SK-N-SH (cell line): ENCODE measurements at regions not wholly inside any gene's neighbourhood (a gene's known extent, or its start where the extent isn't known, plus 50 kb on each side); places are given as distances from the start of the nearest gene placed in this dataset.

Experiments
- CTCF ChIP-seq: fragments of 200-600 bp; sonication (generic); IDR thresholded peaks from 2 replicates; pipeline ENCODE4 v1.6.1; 2017; ENCODE audit warnings: antibody characterized with exemption, mild to moderate bottlenecking, moderate library complexity
- EP300 ChIP-seq, 2 experiments: IDR thresholded peaks; 2 replicates each; pipeline versions ENCODE4 v1.4.0 to v1.6.1; 2012; ENCODE audit warnings: borderline replicate concordance in 1 of 2, low read depth in 1 of 2, low read length in 1 of 2
- MXI1 ChIP-seq: IDR thresholded peaks from 2 replicates; pipeline ENCODE4 v1.6.1; 2012; ENCODE audit warnings: mild to moderate bottlenecking, low read depth, low read length, improper control_type of control experiment
- NFIC ChIP-seq: IDR thresholded peaks from 2 replicates; pipeline ENCODE4 v1.4.0; 2012; ENCODE audit warnings: borderline replicate concordance
- POLR2AphosphoS5 ChIP-seq: IDR thresholded peaks from 2 replicates; pipeline ENCODE4 v1.6.1; 2012; ENCODE audit warnings: low read depth, low read length
- YY1 ChIP-seq: IDR thresholded peaks from 2 replicates; pipeline ENCODE4 v1.4.0; 2012; ENCODE audit warnings: low read depth, mild to moderate bottlenecking
- TF ChIP-seq, protein P1 (sequence below): IDR thresholded peaks from 2 replicates; pipeline ENCODE4 v1.6.1; 2012; ENCODE audit warnings: mild to moderate bottlenecking, low read depth, low read length, moderate library complexity

DNA sequence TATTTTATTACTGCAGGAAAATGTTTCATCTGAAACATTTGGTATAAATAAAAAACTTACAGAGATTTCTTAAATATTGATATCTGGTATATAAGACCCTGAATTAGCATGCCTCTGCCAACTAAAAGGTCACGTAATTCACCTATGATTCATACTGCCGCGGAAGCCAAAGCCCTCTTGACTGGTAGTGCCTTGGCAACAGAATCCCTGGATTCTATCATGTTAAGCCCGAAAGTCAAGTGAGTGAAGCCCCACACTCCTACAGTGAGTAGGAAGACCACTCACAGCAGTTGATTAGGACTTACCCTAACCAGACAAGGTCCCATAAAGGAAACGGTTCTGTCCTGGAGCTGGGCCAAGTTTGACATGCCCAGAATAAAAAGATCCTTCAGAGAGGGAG, 175.6 kb upstream of the NREP start:
- TF ChIP-seq POLR2AphosphoS5 (0 out of 2 replicates have a peak, but pooled peaks have one; percentile 13), CTCF (no peak), NFIC (peak; percentile 90), YY1 (no peak), MXI1 (no peak), EP300 (IDR thresholded peaks at IDR 0.05; ENCODE audit: borderline replicate concordance in 1 of 2, low read depth in 1 of 2, low read length in 1 of 2) (peak; percentile 12 to 83; a peak in 3 of 4 replicates)
- TF ChIP-seq, protein P1, sequence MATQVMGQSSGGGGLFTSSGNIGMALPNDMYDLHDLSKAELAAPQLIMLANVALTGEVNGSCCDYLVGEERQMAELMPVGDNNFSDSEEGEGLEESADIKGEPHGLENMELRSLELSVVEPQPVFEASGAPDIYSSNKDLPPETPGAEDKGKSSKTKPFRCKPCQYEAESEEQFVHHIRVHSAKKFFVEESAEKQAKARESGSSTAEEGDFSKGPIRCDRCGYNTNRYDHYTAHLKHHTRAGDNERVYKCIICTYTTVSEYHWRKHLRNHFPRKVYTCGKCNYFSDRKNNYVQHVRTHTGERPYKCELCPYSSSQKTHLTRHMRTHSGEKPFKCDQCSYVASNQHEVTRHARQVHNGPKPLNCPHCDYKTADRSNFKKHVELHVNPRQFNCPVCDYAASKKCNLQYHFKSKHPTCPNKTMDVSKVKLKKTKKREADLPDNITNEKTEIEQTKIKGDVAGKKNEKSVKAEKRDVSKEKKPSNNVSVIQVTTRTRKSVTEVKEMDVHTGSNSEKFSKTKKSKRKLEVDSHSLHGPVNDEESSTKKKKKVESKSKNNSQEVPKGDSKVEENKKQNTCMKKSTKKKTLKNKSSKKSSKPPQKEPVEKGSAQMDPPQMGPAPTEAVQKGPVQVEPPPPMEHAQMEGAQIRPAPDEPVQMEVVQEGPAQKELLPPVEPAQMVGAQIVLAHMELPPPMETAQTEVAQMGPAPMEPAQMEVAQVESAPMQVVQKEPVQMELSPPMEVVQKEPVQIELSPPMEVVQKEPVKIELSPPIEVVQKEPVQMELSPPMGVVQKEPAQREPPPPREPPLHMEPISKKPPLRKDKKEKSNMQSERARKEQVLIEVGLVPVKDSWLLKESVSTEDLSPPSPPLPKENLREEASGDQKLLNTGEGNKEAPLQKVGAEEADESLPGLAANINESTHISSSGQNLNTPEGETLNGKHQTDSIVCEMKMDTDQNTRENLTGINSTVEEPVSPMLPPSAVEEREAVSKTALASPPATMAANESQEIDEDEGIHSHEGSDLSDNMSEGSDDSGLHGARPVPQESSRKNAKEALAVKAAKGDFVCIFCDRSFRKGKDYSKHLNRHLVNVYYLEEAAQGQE = 0 out of 2 replicates have a peak, but pooled peaks have one; percentile 12
